SU-DHL-6 (cell line): ENCODE measurements at regions not wholly inside any gene's neighbourhood (a gene's known extent, or its start where the extent isn't known, plus 50 kb on each side); places are given as distances from the start of the nearest gene placed in this dataset.
"Not testable (repeated sequence)": the region's sequence is repeated elsewhere in the genome, so short reads cannot be mapped to it uniquely, and the experiment has no call there.

Experiments used
- H2AFZ ChIP-seq: fragments of 200-600 bp; sonication (generic); 2 replicates; pipeline ENCODE4 v1.6.1; 2014; ENCODE audit warnings: low read depth, mild to moderate bottlenecking, moderate library complexity, mixed read lengths, antibody characterized with exemption, low read length; ENCODE audit not compliant: severe bottlenecking
- H3F3A ChIP-seq: fragments of 200-600 bp; shearing (Covaris generic); 2 replicates; pipeline ENCODE4 v1.6.0; 2016; ENCODE audit warnings: antibody characterized with exemption, mild to moderate bottlenecking; ENCODE audit not compliant: insufficient read depth
- H3K27ac ChIP-seq: fragments of 200-600 bp; sonication (generic); 2 replicates; pipeline ENCODE4 v1.5.1; 2016; ENCODE audit warnings: low read depth, mild to moderate bottlenecking, low read length, moderate library complexity, mixed read lengths
- H3K27me3 ChIP-seq: fragments of 200-600 bp; sonication (generic), shearing (Covaris generic); 2 replicates; pipeline ENCODE4 v1.6.0; 2014; ENCODE audit warnings: mild to moderate bottlenecking, low read length
- H3K36me3 ChIP-seq: fragments of 200-600 bp; sonication (generic); 2 replicates; pipeline ENCODE4 v1.6.1; 2014; ENCODE audit warnings: mild to moderate bottlenecking, low read length, mixed read lengths
- H3K4me2 ChIP-seq: fragments of 300-600, 200-600 bp; shearing (Covaris generic), sonication (generic); 2 replicates; pipeline ENCODE4 v1.6.0; 2014; ENCODE audit warnings: low read length, low read depth, mild to moderate bottlenecking; ENCODE audit not compliant: poor library complexity, severe bottlenecking
- H3K4me3 ChIP-seq: fragments of 200-600 bp; sonication (generic); 2 replicates; pipeline ENCODE4 v1.5.1; 2014; ENCODE audit warnings: antibody characterized with exemption, low read length, mild to moderate bottlenecking, mixed read lengths; ENCODE audit not compliant: insufficient read depth, poor library complexity, severe bottlenecking
- H3K79me2 ChIP-seq: fragments of 200-600 bp; sonication (generic); 2 replicates; pipeline ENCODE4 v1.6.1; 2014; ENCODE audit warnings: mild to moderate bottlenecking, low read length, moderate library complexity; ENCODE audit not compliant: insufficient read depth
- H3K9ac ChIP-seq: fragments of 200-600 bp; sonication (generic); 2 replicates; pipeline ENCODE4 v1.7.0; 2014; ENCODE audit warnings: mild to moderate bottlenecking, low read length
- H3K9me2 ChIP-seq: fragments of 200-600 bp; sonication (generic); replicated peaks from 2 replicates; pipeline ENCODE4 v1.6.1; 2014; ENCODE audit warnings: low read length; ENCODE audit not compliant: insufficient read depth
- H3K9me3 ChIP-seq: fragments of 200-600 bp; sonication (generic); 2 replicates; pipeline ENCODE4 v1.6.1; 2014; ENCODE audit warnings: low read length, mixed read lengths; ENCODE audit not compliant: insufficient read depth
- H4K20me1 ChIP-seq: fragments of 200-600 bp; sonication (generic); 2 replicates; pipeline ENCODE4 v1.6.1; 2014; ENCODE audit warnings: low read depth, mild to moderate bottlenecking, antibody characterized with exemption, low read length, moderate library complexity, mixed read lengths
- CTCF ChIP-seq: fragments of 200-600 bp; sonication (generic); IDR thresholded peaks from one replicate; pipeline ENCODE4 v1.5.1; 2017; ENCODE audit warnings: antibody characterized with exemption, mild to moderate bottlenecking, low read length, moderate library complexity; ENCODE audit not compliant: insufficient read depth, poor library complexity, severe bottlenecking
- EZH2phosphoT487 ChIP-seq: fragments of 200-600 bp; sonication (generic), shearing (Covaris generic); conservative IDR thresholded peaks from 2 replicates; pipeline ENCODE4 v1.6.1; 2018; ENCODE audit warnings: mild to moderate bottlenecking, antibody characterized with exemption, low read length, moderate library complexity, mixed read lengths

GRCh38 chr2:37800176-37800858, 124.8 kb upstream of the RMDN2 start:
- Histone ChIP-seq H3K4me3 (no peak overlapping the region), H3K36me3 (no peaks in the 10 kb centered on the region), H3K9ac (no peak overlapping the region), H3K4me2 (no peak overlapping the region), H3K9me2 (no peaks in the 10 kb centered on the region), H3K27me3 (no peaks in the 10 kb centered on the region), H3K79me2 (no peaks in the 10 kb centered on the region), H4K20me1 (no peaks in the 10 kb centered on the region), H3F3A (no peaks in the 10 kb centered on the region), H3K9me3 (no peaks in the 10 kb centered on the region), H2AFZ (no peak overlapping the region), H3K27ac (no peak overlapping the region)
- TF ChIP-seq EZH2phosphoT487: no peak
- TF ChIP-seq CTCF: no peak

GRCh38 chr2:37802211-37802752, 122.8 kb upstream of the RMDN2 start:
- Histone ChIP-seq H3K27me3 (no peaks in the 10 kb centered on the region), H3K27ac (no peak overlapping the region), H3K36me3 (no peaks in the 10 kb centered on the region), H2AFZ (no peak overlapping the region), H3K9me2 (no peaks in the 10 kb centered on the region), H3K9ac (no peak overlapping the region), H4K20me1 (no peaks in the 10 kb centered on the region), H3F3A (no peaks in the 10 kb centered on the region), H3K4me3 (no peak overlapping the region), H3K9me3 (no peaks in the 10 kb centered on the region), H3K79me2 (no peaks in the 10 kb centered on the region), H3K4me2 (no peak overlapping the region)
- no peak for TF ChIP-seq CTCF
- no peak for TF ChIP-seq EZH2phosphoT487

- Histone ChIP-seq H2AFZ (no peak overlapping the region), H3K27ac (no peak overlapping the region), H3K4me3 (no peak overlapping the region), H3K9me2 (no peaks in the 10 kb centered on the region), H3K79me2 (no peaks in the 10 kb centered on the region), H3K36me3 (no peaks in the 10 kb centered on the region), H3K9ac (no peak overlapping the region), H3K4me2 (no peak overlapping the region), H4K20me1 (no peaks in the 10 kb centered on the region), H3K27me3 (no peaks in the 10 kb centered on the region), H3K9me3 (no peaks in the 10 kb centered on the region), H3F3A (no peaks in the 10 kb centered on the region)
- TF ChIP-seq CTCF (no peak), EZH2phosphoT487 (no peak)
These were observed 122.1 kb upstream of the RMDN2 start for GRCh38 chr2:37802899-37803379.

- H3F3A ChIP-seq: not testable (repeated sequence)
These were observed 119.1 kb upstream of the RMDN2 start for GRCh38 chr2:37806004-37806403.

More at GRCh38 chr2:37806004-37806403, 119.1 kb upstream of the RMDN2 start:
- not testable (repeated sequence) for H3K27ac ChIP-seq, H3K27me3 ChIP-seq, H4K20me1 ChIP-seq, H3K4me3 ChIP-seq, H3K36me3 ChIP-seq, H2AFZ ChIP-seq, H3K4me2 ChIP-seq, H3K9me3 ChIP-seq, H3K79me2 ChIP-seq, H3K9ac ChIP-seq, H3K9me2 ChIP-seq
